Large intestine (tissue), 3 donors: ENCODE measurements at regions not wholly inside any gene's neighbourhood (a gene's known extent, or its start where the extent isn't known, plus 50 kb on each side); places are given as distances from the start of the nearest gene placed in this dataset.
"Not testable (repeated sequence)": the region's sequence is repeated elsewhere in the genome, so short reads cannot be mapped to it uniquely, and the experiment has no call there.

Experiments used
- DNase-seq, 2 donors: peaks; one replicate each; pipeline versions ENCODE4 v3.0.0 to v3.0.0-alpha.2; 2013
- H3K27ac ChIP-seq: one replicate; pipeline ENCODE4 v1.5.1; 2013; ENCODE audit warnings: low read length
- H3K27me3 ChIP-seq: 2 replicates; pipeline ENCODE4 v1.6.1; 2013; ENCODE audit warnings: low read length; ENCODE audit not compliant: control insufficient read depth, insufficient read depth
- H3K36me3 ChIP-seq: 2 replicates; pipeline ENCODE4 v1.6.1; 2013; ENCODE audit warnings: low read length; ENCODE audit not compliant: control insufficient read depth, insufficient read depth
- H3K4me1 ChIP-seq: one replicate; pipeline ENCODE4 v1.6.1; 2013; ENCODE audit warnings: low read length; ENCODE audit not compliant: control insufficient read depth, insufficient read depth
- H3K4me3 ChIP-seq: one replicate; pipeline ENCODE4 v1.5.1; 2013; ENCODE audit warnings: low read length
- H3K9me3 ChIP-seq: one replicate; pipeline ENCODE4 v1.6.1; 2013; ENCODE audit warnings: mild to moderate bottlenecking, low read depth, low read length, moderate library complexity; ENCODE audit not compliant: control insufficient read depth
- WGBS: methylation state at CpG from one replicate; pipeline ENCODE4 v1.1.5; 2013; ENCODE audit warnings: low lambda C conversion rate; ENCODE audit not compliant: insufficient coverage; 5-methylcytosine and 5-hydroxymethylcytosine counted together

DNA sequence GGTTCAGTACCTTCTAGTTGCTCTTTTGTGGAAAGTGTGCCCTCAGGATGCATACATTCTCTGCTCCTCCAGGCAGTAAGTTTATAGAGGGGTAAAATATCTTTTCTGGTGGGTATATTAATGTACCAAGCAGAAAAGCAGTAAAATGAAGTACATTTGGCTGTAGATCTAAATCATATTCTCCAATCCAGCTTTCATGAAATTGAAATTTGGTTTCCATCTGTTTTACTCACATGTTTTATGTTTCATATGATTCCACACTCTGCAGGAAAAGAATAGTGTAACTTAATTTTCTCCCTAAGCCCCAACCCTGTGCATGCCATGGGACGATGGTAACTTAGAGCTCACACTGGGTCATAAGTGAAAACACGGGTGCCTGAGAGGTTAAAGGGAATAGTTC is 172.3 kb downstream of the AKAIN1 start:
- DNase-seq = no peak
- no CpG with 5 or more reads among the region's 2 CpGs for WGBS

GRCh38 chr18:5021558-5021957 is 175.5 kb downstream of the AKAIN1 start:
- DNase-seq = no peak
- Histone ChIP-seq H3K27ac (no peak overlapping the region), H3K4me1 (no peaks in the 10 kb centered on the region), H3K36me3 (no peaks in the 10 kb centered on the region), H3K9me3 (no peaks in the 10 kb centered on the region), H3K27me3 (no peaks in the 10 kb centered on the region), H3K4me3 (no peak overlapping the region)

More for the DNA sequence above, 172.3 kb downstream of the AKAIN1 start:
- Histone ChIP-seq H3K9me3 (no peaks in the 10 kb centered on the region), H3K4me3 (no peak overlapping the region), H3K27ac (no peak overlapping the region), H3K27me3 (no peaks in the 10 kb centered on the region), H3K36me3 (no peaks in the 10 kb centered on the region), H3K4me1 (no peaks in the 10 kb centered on the region)

DNA sequence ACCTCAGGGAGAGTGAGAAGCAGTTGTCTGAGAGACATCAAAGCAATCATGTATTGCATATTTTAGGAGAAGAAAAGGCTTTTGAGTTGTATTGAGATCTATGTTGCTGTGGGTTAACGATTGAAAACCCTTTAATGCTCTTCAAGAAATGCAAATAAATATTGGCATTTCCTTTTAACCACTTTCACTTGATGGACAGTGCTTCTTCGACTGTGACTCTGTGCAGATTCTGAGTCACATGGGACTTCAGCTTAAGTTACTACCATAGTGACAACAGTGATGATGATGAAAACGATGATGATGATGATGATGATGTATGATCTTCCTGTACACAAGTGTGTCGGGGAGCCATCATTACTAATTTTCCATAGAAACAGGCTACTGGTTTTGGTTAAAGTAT is 181.8 kb downstream of the AKAIN1 start:
- Histone ChIP-seq H3K36me3 (no peaks in the 10 kb centered on the region), H3K27ac (no peak overlapping the region), H3K9me3 (no peaks in the 10 kb centered on the region), H3K4me1 (no peaks in the 10 kb centered on the region), H3K4me3 (no peak overlapping the region), H3K27me3 (no peaks in the 10 kb centered on the region)
- no peak for DNase-seq
- 20% methylated on average over 1 of the region's 4 CpGs for WGBS

DNA sequence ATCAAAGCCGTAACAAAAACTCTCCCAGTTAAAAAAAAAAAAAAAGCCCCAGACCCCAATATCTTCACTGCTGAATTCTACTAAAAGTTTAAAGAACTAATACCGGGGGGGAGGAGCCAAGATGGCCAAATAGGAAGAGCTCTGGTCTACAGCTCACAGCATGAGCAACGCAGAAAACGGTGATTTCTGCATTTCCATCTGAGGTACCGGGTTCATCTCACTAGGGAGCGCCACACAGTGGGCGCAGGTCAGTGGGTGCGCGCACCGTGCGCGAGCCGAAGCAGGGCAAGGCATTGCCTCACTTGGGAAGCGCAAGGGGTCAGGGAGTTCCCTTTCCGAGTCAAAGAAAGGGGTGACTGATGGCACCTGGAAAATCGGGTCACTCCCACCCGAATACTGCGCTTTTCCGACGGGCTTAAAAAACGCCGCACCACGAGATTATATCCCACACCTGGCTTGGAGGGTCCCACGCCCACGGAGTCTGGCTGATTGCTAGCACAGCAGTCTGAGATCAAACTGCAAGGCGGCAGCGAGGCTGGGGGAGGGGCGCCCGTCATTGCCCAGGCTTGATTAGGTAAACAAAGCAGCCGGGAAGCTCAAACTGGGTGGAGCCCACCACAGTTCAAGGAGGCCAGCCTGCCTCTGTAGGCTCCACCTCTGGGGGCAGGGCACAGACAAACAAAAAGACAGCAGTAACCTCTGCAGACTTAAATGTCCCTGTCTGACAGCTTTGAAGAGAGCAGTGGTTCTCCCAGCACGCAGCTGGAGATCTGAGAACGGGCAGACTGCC is 192.8 kb downstream of the AKAIN1 start:
- not testable (repeated sequence) for H3K27me3 ChIP-seq, H3K36me3 ChIP-seq, H3K4me1 ChIP-seq, H3K27ac ChIP-seq, DNase-seq, H3K9me3 ChIP-seq, H3K4me3 ChIP-seq
- no CpG with 5 or more reads among the region's 32 CpGs for WGBS

GRCh38 chr18:4994710-4995109 is 202.3 kb downstream of the AKAIN1 start:
- Histone ChIP-seq H3K4me3 (no peak overlapping the region), H3K27ac (no peak overlapping the region), H3K4me1 (no peaks in the 10 kb centered on the region), H3K9me3 (peaks cover 17% of the 10 kb centered on the region), H3K36me3 (no peaks in the 10 kb centered on the region), H3K27me3 (no peaks in the 10 kb centered on the region)
- no CpG with 5 or more reads among the region's 3 CpGs for WGBS
- no peak for DNase-seq

DNA sequence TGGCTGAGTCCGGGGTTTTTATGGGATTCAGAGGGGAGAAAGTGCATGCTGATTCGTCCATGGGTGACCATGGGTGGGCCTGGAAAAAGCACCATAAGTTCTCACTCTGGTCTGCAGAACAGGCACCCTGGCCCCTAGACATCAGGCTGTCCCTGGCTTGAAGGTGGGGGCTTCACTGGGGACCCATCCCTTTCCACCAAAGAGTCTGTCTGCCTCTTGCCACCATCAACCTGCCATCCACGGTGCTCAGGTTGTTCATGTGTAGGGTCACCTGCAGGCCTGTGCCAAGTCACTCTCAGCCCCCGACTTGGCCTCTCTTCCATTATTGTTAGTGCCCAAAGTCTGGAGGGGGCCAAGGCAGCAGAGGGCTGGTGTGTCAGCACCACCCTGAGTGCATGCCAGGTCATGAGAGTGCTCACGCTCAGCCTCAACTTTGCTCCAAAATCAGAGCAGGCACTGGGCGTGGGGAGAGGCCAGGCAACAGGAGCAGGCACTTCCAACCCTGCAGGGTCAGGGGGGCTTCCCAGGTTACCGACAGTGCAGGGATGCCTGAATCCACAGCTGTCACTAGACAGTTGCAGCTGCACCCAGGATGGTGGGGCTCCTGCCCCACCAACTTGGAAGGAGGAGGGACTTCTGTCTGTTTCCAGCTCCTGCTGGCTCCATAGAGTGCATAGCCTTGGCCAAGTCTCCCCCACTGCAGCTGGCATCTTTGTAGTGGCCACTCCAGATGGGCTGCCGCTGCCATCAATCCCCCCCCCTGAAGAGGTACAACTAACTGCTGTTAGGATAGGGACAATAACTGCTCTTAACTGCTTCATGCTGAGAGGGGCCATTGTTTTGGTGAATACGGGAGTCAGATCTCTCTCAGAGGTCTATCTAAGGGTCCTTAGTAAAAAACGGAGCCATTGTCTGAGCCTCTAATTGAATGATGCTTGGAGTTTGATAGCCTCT is 209.3 kb downstream of the AKAIN1 start:
- peaks cover 15% of the 10 kb centered on the region for H3K9me3 ChIP-seq
- H3K27me3 ChIP-seq = no peaks in the 10 kb centered on the region
- DNase-seq = no peak
- no peaks in the 10 kb centered on the region for H3K36me3 ChIP-seq
- H3K4me1 ChIP-seq = no peaks in the 10 kb centered on the region
- no peak overlapping the region for H3K4me3 ChIP-seq
- no CpG with 5 or more reads among the region's 10 CpGs for WGBS
- no peak overlapping the region for H3K27ac ChIP-seq

GRCh38 chr18:4986677-4987076 is 210.4 kb downstream of the AKAIN1 start:
- Histone ChIP-seq H3K27ac (no peak overlapping the region), H3K36me3 (no peaks in the 10 kb centered on the region), H3K9me3 (peaks cover 11% of the 10 kb centered on the region), H3K4me3 (no peak overlapping the region), H3K27me3 (no peaks in the 10 kb centered on the region), H3K4me1 (no peaks in the 10 kb centered on the region)
- WGBS = no CpG with 5 or more reads among the region's 6 CpGs
- DNase-seq = no peak

GRCh38 chr18:4986066-4986465 is 211.0 kb downstream of the AKAIN1 start:
- Histone ChIP-seq H3K27ac (no peak overlapping the region), H3K9me3 (peaks cover 6% of the 10 kb centered on the region), H3K4me3 (no peak overlapping the region), H3K4me1 (no peaks in the 10 kb centered on the region), H3K36me3 (no peaks in the 10 kb centered on the region), H3K27me3 (no peaks in the 10 kb centered on the region)
- DNase-seq = no peak

DNA sequence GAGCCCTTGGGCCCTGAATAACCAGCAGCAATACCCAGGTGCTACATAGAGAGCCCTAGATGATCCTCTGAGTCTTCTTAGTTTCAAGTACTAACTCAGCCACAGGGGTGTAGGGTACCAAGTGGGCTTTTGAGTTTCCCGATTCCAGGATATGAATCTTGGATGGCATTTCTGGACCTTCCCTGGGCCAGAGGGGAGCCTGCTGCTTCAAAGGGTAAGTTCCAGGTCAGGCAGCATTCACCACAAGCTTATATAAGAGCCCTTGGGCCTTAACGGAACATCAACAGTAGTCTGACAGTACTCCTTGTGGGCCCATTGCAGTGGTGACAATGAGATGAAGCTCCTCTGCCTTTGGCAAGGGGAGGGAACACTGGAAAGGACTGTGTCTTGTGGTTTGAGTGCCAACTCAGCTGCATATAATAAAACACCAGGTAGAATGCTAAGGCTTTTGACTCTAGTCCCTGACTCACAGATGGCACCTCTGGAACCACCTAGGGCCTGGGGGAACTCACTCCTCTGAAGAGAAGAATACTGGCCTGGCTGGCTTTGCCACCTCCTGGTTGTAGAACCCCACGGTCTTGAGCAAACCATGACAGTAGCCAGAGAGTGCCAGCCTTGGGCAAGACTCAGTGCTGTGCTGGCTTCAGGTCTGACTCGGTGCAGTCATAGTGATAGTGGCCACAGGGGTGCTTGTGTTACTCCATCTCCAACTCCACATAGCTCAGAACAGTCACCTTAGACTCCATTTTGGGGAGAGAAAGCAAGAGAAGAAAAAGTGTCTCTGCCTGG is 235.7 kb downstream of the AKAIN1 start:
- Histone ChIP-seq H3K4me1 (no peaks in the 10 kb centered on the region), H3K27ac (no peak overlapping the region), H3K4me3 (no peak overlapping the region), H3K36me3 (no peaks in the 10 kb centered on the region), H3K9me3 (no peaks in the 10 kb centered on the region), H3K27me3 (no peaks in the 10 kb centered on the region)
- WGBS = no CpG with 5 or more reads among the region's 4 CpGs
- DNase-seq = no peak

DNA sequence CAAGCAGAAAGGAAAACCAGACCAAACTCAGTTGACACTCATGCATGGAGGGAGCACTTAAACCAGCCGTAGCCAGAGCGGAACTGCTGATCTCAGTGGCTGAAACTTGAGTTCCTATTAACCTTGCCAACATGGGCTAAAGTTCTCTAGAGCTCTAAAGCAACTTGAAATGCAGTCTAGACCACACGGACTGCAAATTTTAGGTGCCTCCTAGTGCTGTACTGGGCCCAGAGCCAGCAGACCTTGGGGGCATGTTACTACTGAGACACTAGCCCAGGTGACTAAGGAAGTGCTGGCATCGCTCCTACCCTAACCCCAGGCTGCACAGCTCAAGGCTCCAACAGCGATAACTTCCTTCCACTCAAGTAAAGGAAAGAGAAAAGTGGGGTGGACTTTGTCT is 236.5 kb downstream of the AKAIN1 start:
- Histone ChIP-seq H3K27me3 (no peaks in the 10 kb centered on the region), H3K27ac (no peak overlapping the region), H3K4me1 (no peaks in the 10 kb centered on the region), H3K4me3 (no peak overlapping the region), H3K9me3 (no peaks in the 10 kb centered on the region), H3K36me3 (no peaks in the 10 kb centered on the region)
- WGBS = no CpG with 5 or more reads among the region's 5 CpGs
- no peak for DNase-seq
